Right atrium auricular region (tissue), 2 donors: ENCODE measurements at regions not wholly inside any gene's neighbourhood (a gene's known extent, or its start where the extent isn't known, plus 50 kb on each side); places are given as distances from the start of the nearest gene placed in this dataset.

ENCODE experiments used
- DNase-seq: peaks from one replicate; pipeline ENCODE4 v3.0.0-alpha.2; 2019; ENCODE audit warnings: low spot score
- H3K27ac ChIP-seq, 2 donors: fragments of 200-600 bp; sonication (generic); 1 replicate in 1 of 2; 2 replicates in 1 of 2; pipeline ENCODE4 v1.5.1; 2016 to 2019
- H3K27me3 ChIP-seq, 2 donors: fragments of 200-600 bp; sonication (generic); one replicate each; pipeline versions ENCODE4 v1.5.1 to v1.6.0; 2017 to 2019
- H3K36me3 ChIP-seq: fragments of 200-600 bp; sonication (generic); one replicate; pipeline ENCODE4 v1.5.1; 2016
- H3K4me1 ChIP-seq, 2 donors: fragments of 200-600 bp; sonication (generic); one replicate each; pipeline versions ENCODE4 v1.5.1 to v1.6.0; 2017 to 2019
- H3K4me3 ChIP-seq, 2 donors: fragments of 200-600 bp; sonication (generic); 1 replicate in 1 of 2; 2 replicates in 1 of 2; pipeline ENCODE4 v1.5.1; 2017 to 2019; ENCODE audit warnings: mild to moderate bottlenecking in 1 of 2, moderate library complexity in 1 of 2
- H3K9me3 ChIP-seq, 2 donors: fragments of 200-600 bp; sonication (generic); one replicate each; pipeline ENCODE4 v1.5.1; 2019
- CTCF ChIP-seq, 2 donors: fragments of 200-600 bp; sonication (generic); IDR thresholded peaks; one replicate each; pipeline ENCODE4 v1.5.1; 2019; ENCODE audit warnings: antibody characterized with exemption in 2 of 2

- Histone ChIP-seq H3K27ac (no peak overlapping the region), H3K27me3 (no peaks in the 10 kb centered on the region), H3K4me1 (peaks cover 0 to 2% of the 10 kb centered on the region in 2 donors), H3K4me3 (no peak overlapping the region), H3K9me3 (no peaks in the 10 kb centered on the region), H3K36me3 (no peaks in the 10 kb centered on the region)
- TF ChIP-seq CTCF (IDR thresholded peaks at IDR 0.05), result no peak
- DNase-seq, result no peak
Measured at GRCh38 chr6:81843302-81843701, 90.8 kb upstream of the TENT5A start.

DNA sequence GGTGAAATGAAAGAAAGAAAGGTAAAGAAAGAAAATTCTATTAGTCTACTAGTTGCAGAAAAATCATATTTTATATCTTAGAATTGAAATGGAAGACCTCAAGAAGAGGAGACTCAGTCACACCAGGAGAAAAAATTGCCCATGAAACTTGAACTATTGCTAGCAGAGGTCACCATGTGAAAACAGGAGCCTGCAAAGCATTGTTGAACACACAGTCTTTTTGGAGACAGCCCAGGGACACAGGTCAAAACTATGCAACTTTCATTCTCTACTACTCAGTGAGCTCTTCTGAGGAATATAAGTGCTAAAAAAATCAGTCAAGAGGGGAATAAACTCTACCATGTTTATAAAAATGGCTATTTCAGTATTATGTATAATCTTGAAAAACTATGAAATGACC is 89.8 kb upstream of the TENT5A start:
- Histone ChIP-seq H3K27ac (no peak overlapping the region), H3K4me3 (no peak overlapping the region)
- TF ChIP-seq CTCF (IDR thresholded peaks at IDR 0.05), result no peak

GRCh38 chr6:81838724-81839426 is 86.4 kb upstream of the TENT5A start:
- no peak for TF ChIP-seq CTCF (IDR thresholded peaks at IDR 0.05)
- H3K27ac ChIP-seq, result no peak overlapping the region
- DNase-seq, result no peak

More for the DNA sequence above, 89.8 kb upstream of the TENT5A start:
- Histone ChIP-seq H3K4me1 (peaks cover 0 to 10% of the 10 kb centered on the region in 2 donors), H3K27me3 (no peaks in the 10 kb centered on the region), H3K9me3 (no peaks in the 10 kb centered on the region), H3K36me3 (no peaks in the 10 kb centered on the region)
- DNase-seq, result no peak

DNA sequence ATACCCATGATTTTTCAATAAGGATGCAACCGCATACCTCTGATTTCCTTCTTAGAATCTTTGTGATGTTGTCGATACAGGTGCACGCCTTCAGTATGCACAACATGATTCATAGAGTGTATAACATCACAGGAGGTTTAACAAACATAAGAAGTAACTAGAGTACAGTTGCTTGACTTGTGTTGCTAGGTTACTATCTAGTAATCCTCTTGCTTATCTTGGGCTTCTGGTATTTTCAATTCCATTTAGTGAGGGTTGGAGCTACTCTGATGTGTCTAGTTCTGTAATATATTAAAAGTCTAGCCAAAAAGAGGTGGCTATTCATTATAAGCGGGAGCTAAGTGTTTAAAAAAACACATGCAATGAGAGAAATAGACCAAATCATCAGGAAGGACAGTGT is 85.5 kb upstream of the TENT5A start:
- H3K4me1 ChIP-seq, result peaks cover 0 to 23% of the 10 kb centered on the region in 2 donors
- no peak for TF ChIP-seq CTCF (IDR thresholded peaks at IDR 0.05)
- no peaks in the 10 kb centered on the region for H3K9me3 ChIP-seq
- H3K27me3 ChIP-seq, result no peaks in the 10 kb centered on the region
- H3K4me3 ChIP-seq, result no peak overlapping the region
- peak overlapping the region in 1 of 2 donors; percentile 43 for H3K27ac ChIP-seq
- no peak for DNase-seq
- no peaks in the 10 kb centered on the region for H3K36me3 ChIP-seq

More at GRCh38 chr6:81838724-81839426, 86.4 kb upstream of the TENT5A start:
- Histone ChIP-seq H3K4me1 (peaks cover 0 to 21% of the 10 kb centered on the region in 2 donors), H3K27me3 (no peaks in the 10 kb centered on the region), H3K4me3 (no peak overlapping the region), H3K36me3 (no peaks in the 10 kb centered on the region), H3K9me3 (no peaks in the 10 kb centered on the region)

GRCh38 chr6:81834141-81834681 is 81.7 kb upstream of the TENT5A start:
- peak overlapping the region; percentile 72 to 80 for H3K27ac ChIP-seq
- TF ChIP-seq CTCF (IDR thresholded peaks at IDR 0.05), result no peak
- H3K36me3 ChIP-seq, result no peaks in the 10 kb centered on the region
- H3K9me3 ChIP-seq, result no peaks in the 10 kb centered on the region
- DNase-seq, result peak; percentile 71
- H3K4me1 ChIP-seq, result peaks cover 0 to 23% of the 10 kb centered on the region in 2 donors
- no peaks in the 10 kb centered on the region for H3K27me3 ChIP-seq
- H3K4me3 ChIP-seq, result no peak overlapping the region
